Mucosa of descending colon (tissue), 3 donors: ENCODE measurements at regions not wholly inside any gene's neighbourhood (a gene's known extent, or its start where the extent isn't known, plus 50 kb on each side); places are given as distances from the start of the nearest gene placed in this dataset.

ENCODE experiments used
- ATAC-seq: fragments of 200-7000 bp; cut with Tn5 transposase; one replicate; pipeline ENCODE4 v1.9.1; 2020; ENCODE audit warnings: mild to moderate bottlenecking, moderate library complexity
- DNase-seq, 3 donors: peaks; one replicate each; pipeline ENCODE4 v3.0.0-alpha.2; 2020
- H3K36me3 ChIP-seq: fragments of 200-600 bp; one replicate; pipeline ENCODE4 v1.8.0; 2021; ENCODE audit warnings: low read depth, mild to moderate bottlenecking
- H3K4me1 ChIP-seq: fragments of 200-600 bp; one replicate; pipeline ENCODE4 v1.8.0; 2021; ENCODE audit warnings: low read depth, mild to moderate bottlenecking
- H3K4me3 ChIP-seq: fragments of 200-600 bp; one replicate; pipeline ENCODE4 v1.8.0; 2021; ENCODE audit warnings: mild to moderate bottlenecking
- H3K9me3 ChIP-seq: fragments of 200-600 bp; one replicate; pipeline ENCODE4 v1.8.0; 2021; ENCODE audit warnings: mild to moderate bottlenecking
- CTCF ChIP-seq: fragments of 200-600 bp; IDR thresholded peaks from one replicate; pipeline ENCODE4 v1.8.0; 2022; ENCODE audit warnings: antibody characterized with exemption, mild to moderate bottlenecking
- intact Hi-C, 2 donors: fragments of 100-400 bp; cut with DNase I in 1 of 2; cut with micrococcal nuclease in 1 of 2; formaldehyde crosslinking; loops; one replicate each; pipeline versions ENCODE4 v1.11.0 to v1.11.1; 2022; cut with DNase I, micrococcal nuclease
- donor health status: DM: no; HTN: no; CAD: no; lungs with moderate emphysema.
- donor health status: DM: no; HTN: no; CAD: no.
- donor health status: DM: no; HTN: yes; CAD: no.

GRCh38 chr2:219739066-219739465 lies 111.6 kb downstream of the SLC4A3 start:
- TF ChIP-seq CTCF: no peak
- DNase-seq (no peak), ATAC-seq (no peak)
- no peak overlapping the region for H3K4me3 ChIP-seq
- H3K36me3 ChIP-seq: no peaks in the 10 kb centered on the region
- intact Hi-C loops: no loop called here
- H3K4me1 ChIP-seq: no peaks in the 10 kb centered on the region
- no peaks in the 10 kb centered on the region for H3K9me3 ChIP-seq

GRCh38 chr2:219739866-219740440 lies 112.5 kb downstream of the SLC4A3 start:
- no peak for ATAC-seq
- H3K36me3 ChIP-seq: no peaks in the 10 kb centered on the region
- intact Hi-C loops: loop anchor here in 1 of 2 donors (10.0 kb wide), 1 partner anchor 1835 kb away; the partner anchor contains the start of gene EPHA4

GRCh38 chr2:219743548-219743947 lies 116.1 kb downstream of the SLC4A3 start:
- intact Hi-C loops: loop anchor here in 1 of 2 donors (10.0 kb wide), 1 partner anchor 1831 kb away; the partner anchor contains the start of gene EPHA4
- DNase-seq (no peak), ATAC-seq (no peak)
- Histone ChIP-seq H3K9me3 (no peaks in the 10 kb centered on the region), H3K4me3 (no peak overlapping the region), H3K4me1 (no peaks in the 10 kb centered on the region), H3K36me3 (no peaks in the 10 kb centered on the region)
- no peak for TF ChIP-seq CTCF

More at GRCh38 chr2:219739866-219740440, 112.5 kb downstream of the SLC4A3 start:
- no peak for DNase-seq
- no peak for TF ChIP-seq CTCF
- Histone ChIP-seq H3K9me3 (no peaks in the 10 kb centered on the region), H3K4me3 (no peak overlapping the region), H3K4me1 (no peaks in the 10 kb centered on the region)

- Histone ChIP-seq H3K9me3 (no peaks in the 10 kb centered on the region), H3K36me3 (no peaks in the 10 kb centered on the region), H3K4me1 (no peaks in the 10 kb centered on the region), H3K4me3 (no peak overlapping the region)
- ATAC-seq (no peak), DNase-seq (no peak)
- TF ChIP-seq CTCF: no peak
- intact Hi-C loops: loop anchor here in 1 of 2 donors (10.0 kb wide), 1 partner anchor 1831 kb away; the partner anchor contains the start of gene EPHA4
Measured at GRCh38 chr2:219744066-219744465, 116.6 kb downstream of the SLC4A3 start.

DNA sequence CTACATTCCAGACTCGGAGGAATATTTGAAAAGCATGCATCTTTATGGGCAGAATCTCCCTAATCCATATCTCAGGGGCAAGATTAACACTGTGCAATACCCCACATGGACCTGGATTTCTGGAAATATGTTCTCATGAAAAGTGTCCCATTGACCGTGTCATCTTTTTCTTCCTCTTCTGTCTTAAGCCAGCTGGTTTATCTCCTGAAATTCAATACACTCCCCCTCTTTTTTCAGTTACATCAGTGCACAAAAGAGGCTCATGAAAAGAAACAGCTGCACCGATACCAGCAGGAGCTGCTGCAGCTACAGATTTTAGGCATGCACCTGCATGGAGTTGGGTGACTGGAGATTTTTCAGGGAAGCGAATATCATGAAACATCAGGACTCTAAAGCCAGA lies 117.2 kb downstream of the SLC4A3 start:
- Histone ChIP-seq H3K4me1 (no peaks in the 10 kb centered on the region), H3K4me3 (no peak overlapping the region), H3K9me3 (no peaks in the 10 kb centered on the region), H3K36me3 (no peaks in the 10 kb centered on the region)
- no peak for DNase-seq
- TF ChIP-seq CTCF: no peak
- no peak for ATAC-seq
- intact Hi-C loops: loop anchor here in 1 of 2 donors (10.0 kb wide), 1 partner anchor 1830 kb away; the partner anchor contains the start of gene EPHA4
